Tibial nerve (tissue), 4 donors: ENCODE measurements at regions not wholly inside any gene's neighbourhood (a gene's known extent, or its start where the extent isn't known, plus 50 kb on each side); places are given as distances from the start of the nearest gene placed in this dataset.

Experiments used
- EP300 ChIP-seq, 2 donors: sonication (generic); formaldehyde crosslinking; IDR thresholded peaks; one replicate each; pipeline ENCODE4 v1.6.1; 2017; ENCODE audit warnings: antibody characterized with exemption in 2 of 2, mild to moderate bottlenecking in 1 of 2
- POLR2A ChIP-seq, 2 donors: fragments of 450-650 bp; IDR thresholded peaks; one replicate each; pipeline ENCODE4 v1.6.1; 2017; ENCODE audit warnings: antibody characterized with exemption in 2 of 2, mild to moderate bottlenecking in 2 of 2, moderate library complexity in 2 of 2
- TF ChIP-seq, protein P1 (sequence below), 5 experiments: fragments of 200-600 bp in 3 of 5; fragments of 450-650 bp in 2 of 5; sonication (generic) in 3 of 5; IDR thresholded peaks; one replicate each; pipeline ENCODE4 v1.5.1; 2016 to 2019; ENCODE audit warnings: antibody characterized with exemption in 5 of 5, mild to moderate bottlenecking in 3 of 5, moderate library complexity in 2 of 5

DNA sequence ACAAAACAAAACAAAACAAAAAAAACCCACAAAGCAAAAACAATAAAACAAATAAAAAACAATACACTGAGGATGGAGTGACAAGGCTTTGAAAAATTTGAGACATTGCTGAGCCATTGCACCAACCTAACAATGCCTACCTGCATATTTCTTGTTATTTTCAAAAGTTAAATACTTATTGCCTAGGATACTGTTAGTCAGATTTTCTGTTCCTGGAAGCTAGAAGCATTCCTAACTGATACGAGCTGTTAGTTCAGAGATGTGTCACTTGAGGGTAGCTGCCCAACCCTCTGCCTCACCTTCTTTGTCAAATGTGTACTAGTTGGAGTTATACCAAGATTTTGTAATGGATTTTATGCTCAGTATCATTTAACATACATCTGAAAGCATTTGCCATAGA, 187.2 kb downstream of the TXNL1 start:
- TF ChIP-seq, protein P1, sequence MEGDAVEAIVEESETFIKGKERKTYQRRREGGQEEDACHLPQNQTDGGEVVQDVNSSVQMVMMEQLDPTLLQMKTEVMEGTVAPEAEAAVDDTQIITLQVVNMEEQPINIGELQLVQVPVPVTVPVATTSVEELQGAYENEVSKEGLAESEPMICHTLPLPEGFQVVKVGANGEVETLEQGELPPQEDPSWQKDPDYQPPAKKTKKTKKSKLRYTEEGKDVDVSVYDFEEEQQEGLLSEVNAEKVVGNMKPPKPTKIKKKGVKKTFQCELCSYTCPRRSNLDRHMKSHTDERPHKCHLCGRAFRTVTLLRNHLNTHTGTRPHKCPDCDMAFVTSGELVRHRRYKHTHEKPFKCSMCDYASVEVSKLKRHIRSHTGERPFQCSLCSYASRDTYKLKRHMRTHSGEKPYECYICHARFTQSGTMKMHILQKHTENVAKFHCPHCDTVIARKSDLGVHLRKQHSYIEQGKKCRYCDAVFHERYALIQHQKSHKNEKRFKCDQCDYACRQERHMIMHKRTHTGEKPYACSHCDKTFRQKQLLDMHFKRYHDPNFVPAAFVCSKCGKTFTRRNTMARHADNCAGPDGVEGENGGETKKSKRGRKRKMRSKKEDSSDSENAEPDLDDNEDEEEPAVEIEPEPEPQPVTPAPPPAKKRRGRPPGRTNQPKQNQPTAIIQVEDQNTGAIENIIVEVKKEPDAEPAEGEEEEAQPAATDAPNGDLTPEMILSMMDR (IDR thresholded peaks at IDR 0.05): no peak
- no peak for TF ChIP-seq POLR2A (IDR thresholded peaks at IDR 0.05)
- no peak for TF ChIP-seq EP300 (IDR thresholded peaks at IDR 0.05)
